GM12864 (cell line): ENCODE measurements at regions not wholly inside any gene's neighbourhood (a gene's known extent, or its start where the extent isn't known, plus 50 kb on each side); places are given as distances from the start of the nearest gene placed in this dataset.
"Not testable (repeated sequence)": the region's sequence is repeated elsewhere in the genome, so short reads cannot be mapped to it uniquely, and the experiment has no call there.

Experiments
- DNase-seq: peaks from one replicate; pipeline ENCODE4 v3.0.0-alpha.2; 2011; ENCODE audit warnings: low read depth
- H3K4me3 ChIP-seq: 2 replicates; pipeline ENCODE4 v1.5.1; 2011; ENCODE audit warnings: mild to moderate bottlenecking, low read depth, low read length, control low read depth
- CTCF ChIP-seq: IDR thresholded peaks from 2 replicates; pipeline ENCODE4 v1.5.1; 2011; ENCODE audit warnings: low read depth, mild to moderate bottlenecking, moderate library complexity, low read length, control low read depth, inconsistent platforms; ENCODE audit errors: missing control alignments

- H3K4me3 ChIP-seq, DNase-seq: not testable (repeated sequence)
These were observed 75.6 kb downstream of the MRPL39 start for GRCh38 chr21:25531538-25532250.

GRCh38 chr21:25528515-25528914 is 78.8 kb downstream of the MRPL39 start:
- TF ChIP-seq CTCF = no peak
- no peak overlapping the region for H3K4me3 ChIP-seq
- DNase-seq = no peak

- TF ChIP-seq CTCF = no peak
- no peak for DNase-seq
- H3K4me3 ChIP-seq = no peak overlapping the region
These were observed 88.8 kb downstream of the MRPL39 start for GRCh38 chr21:25518491-25518911.

- no peak for DNase-seq
- TF ChIP-seq CTCF = no peak
These were observed 91.5 kb downstream of the MRPL39 start for GRCh38 chr21:25515484-25516405.

GRCh38 chr21:25513810-25514209 is 93.5 kb downstream of the MRPL39 start:
- TF ChIP-seq CTCF = no peak
- DNase-seq = no peak

More at GRCh38 chr21:25515484-25516405, 91.5 kb downstream of the MRPL39 start:
- H3K4me3 ChIP-seq = no peak overlapping the region

GRCh38 chr21:25512095-25513081 is 94.9 kb downstream of the MRPL39 start:
- H3K4me3 ChIP-seq = no peak overlapping the region
- no peak for TF ChIP-seq CTCF
- DNase-seq = no peak

More at GRCh38 chr21:25513810-25514209, 93.5 kb downstream of the MRPL39 start:
- H3K4me3 ChIP-seq = no peak overlapping the region
